HG03280 (cell line): ENCODE measurements at regions not wholly inside any gene's neighbourhood (a gene's known extent, or its start where the extent isn't known, plus 50 kb on each side); places are given as distances from the start of the nearest gene placed in this dataset.
A peak's percentile ranks its signal among the peaks of the same experiment; 100 is the strongest.

Experiments
- ATAC-seq: cut with Tn5 transposase; IDR thresholded peaks from one replicate; pipeline ENCODE4 v1.9.1; 2021; ENCODE audit warnings: mild to moderate bottlenecking, moderate library complexity; ENCODE audit not compliant: unreplicated experiment

- no peak for ATAC-seq
Observed at GRCh38 chr1:38476850-38477178, 382.8 kb downstream of the RRAGC start.

- no peak for ATAC-seq
Observed at GRCh38 chr1:38476111-38476849, 383.3 kb downstream of the RRAGC start.

GRCh38 chr1:38475624-38476005, 384.0 kb downstream of the RRAGC start:
- ATAC-seq, result no peak

GRCh38 chr1:38474738-38475623, 384.6 kb downstream of the RRAGC start:
- peak; percentile 82 for ATAC-seq

- no peak for ATAC-seq
Observed at GRCh38 chr1:38466487-38466886, 393.1 kb downstream of the RRAGC start.

GRCh38 chr1:38465460-38465859, 394.1 kb downstream of the RRAGC start:
- ATAC-seq, result no peak

- no peak for ATAC-seq
Observed at GRCh38 chr1:38464071-38464661, 395.4 kb downstream of the RRAGC start.

- ATAC-seq, result no peak
Observed at GRCh38 chr1:38463074-38463473, 396.5 kb downstream of the RRAGC start.

- ATAC-seq, result no peak
Observed at GRCh38 chr1:38456531-38456876, 403.1 kb downstream of the RRAGC start.

GRCh38 chr1:38455829-38456530, 403.6 kb downstream of the RRAGC start:
- no peak for ATAC-seq

GRCh38 chr1:38454749-38455441, 404.7 kb downstream of the RRAGC start:
- ATAC-seq, result no peak

- no peak for ATAC-seq
Observed at GRCh38 chr1:38454236-38454635, 405.3 kb downstream of the RRAGC start.

- no peak for ATAC-seq
Observed at GRCh38 chr1:38452246-38452645, 405.7 kb upstream of the POU3F1 start.

GRCh38 chr1:38451541-38451993, 405.0 kb upstream of the POU3F1 start:
- no peak for ATAC-seq

GRCh38 chr1:38448893-38449292, 402.3 kb upstream of the POU3F1 start:
- ATAC-seq, result no peak

- no peak for ATAC-seq
Observed at GRCh38 chr1:38446936-38447335, 400.3 kb upstream of the POU3F1 start.

GRCh38 chr1:38444770-38445442, 398.3 kb upstream of the POU3F1 start:
- ATAC-seq, result no peak

- ATAC-seq, result no peak
Observed at GRCh38 chr1:38444311-38444710, 397.7 kb upstream of the POU3F1 start.

- no peak for ATAC-seq
Observed at GRCh38 chr1:38440402-38440801, 393.8 kb upstream of the POU3F1 start.

GRCh38 chr1:38436749-38437148, 390.2 kb upstream of the POU3F1 start:
- no peak for ATAC-seq
